Natural killer cell (primary cell): ENCODE measurements at regions not wholly inside any gene's neighbourhood (a gene's known extent, or its start where the extent isn't known, plus 50 kb on each side); places are given as distances from the start of the nearest gene placed in this dataset.

ENCODE experiments used
- ATAC-seq, 3 donors: fragments of 150-1000 bp in 2 of 3; fragments of 200-7000 bp in 1 of 3; cut with Tn5 transposase; 1 replicate in 1 of 3; 2 replicates in 2 of 3; pipeline ENCODE4 v1.10.0; 2021; ENCODE audit warnings: mild to moderate bottlenecking in 2 of 3, moderate library complexity in 2 of 3
- DNase-seq, 2 donors: peaks; one replicate each; pipeline versions ENCODE4 v3.0.0 to v3.0.0-alpha.2; 2013 to 2021; ENCODE audit warnings: mixed read lengths in 1 of 2
- H3K27ac ChIP-seq: one replicate; pipeline ENCODE4 v1.5.1; 2013; ENCODE audit warnings: mild to moderate bottlenecking, low read length
- H3K27me3 ChIP-seq: one replicate; pipeline ENCODE4 v1.6.1; 2013; ENCODE audit warnings: low read length; ENCODE audit not compliant: control insufficient read depth, insufficient read depth
- H3K36me3 ChIP-seq: one replicate; pipeline ENCODE4 v1.6.1; 2013; ENCODE audit warnings: low read length; ENCODE audit not compliant: control insufficient read depth, insufficient read depth
- H3K4me1 ChIP-seq: one replicate; pipeline ENCODE4 v1.6.1; 2013; ENCODE audit warnings: low read length; ENCODE audit not compliant: control insufficient read depth, insufficient read depth
- H3K4me3 ChIP-seq: one replicate; pipeline ENCODE4 v1.5.1; 2013; ENCODE audit warnings: low read length
- H3K9me3 ChIP-seq: one replicate; pipeline ENCODE4 v1.6.1; 2013; ENCODE audit warnings: low read length; ENCODE audit not compliant: control insufficient read depth, insufficient read depth
- H3K27ac Mint-ChIP-seq, 2 donors: one replicate each; pipeline ENCODE4 v1.8.0; 2022; ENCODE audit warnings: mild to moderate bottlenecking in 2 of 2, mixed read lengths in 2 of 2, moderate library complexity in 1 of 2
- H3K27me3 Mint-ChIP-seq, 2 donors: one replicate each; pipeline ENCODE4 v1.8.0; 2022; ENCODE audit warnings: low read depth in 2 of 2, mixed read lengths in 2 of 2
- H3K36me3 Mint-ChIP-seq: one replicate; pipeline ENCODE4 v1.8.0; 2022; ENCODE audit warnings: mixed read lengths
- H3K4me1 Mint-ChIP-seq, 2 donors: one replicate each; pipeline ENCODE4 v1.8.0; 2022; ENCODE audit warnings: mixed read lengths in 2 of 2
- H3K4me3 Mint-ChIP-seq: one replicate; pipeline ENCODE4 v1.8.0; 2022; ENCODE audit warnings: mild to moderate bottlenecking, moderate library complexity, mixed read lengths
- H3K9me3 Mint-ChIP-seq, 2 donors: one replicate each; pipeline ENCODE4 v1.8.0; 2022; ENCODE audit warnings: mixed read lengths in 2 of 2
- WGBS: methylation state at CpG from one replicate; pipeline ENCODE4 v1.1.7; 2013; ENCODE audit warnings: missing lambda C conversion rate; ENCODE audit not compliant: insufficient coverage; 5-methylcytosine and 5-hydroxymethylcytosine counted together
- intact Hi-C: fragments of 100-400 bp; cut with micrococcal nuclease; formaldehyde crosslinking; loops from one replicate; pipeline ENCODE4 v1.14.2; 2022
- TF ChIP-seq, protein P1 (sequence below): fragments of 200-600 bp; IDR thresholded peaks from one replicate; pipeline ENCODE4 v1.8.0; 2022; ENCODE audit warnings: antibody characterized with exemption

DNA sequence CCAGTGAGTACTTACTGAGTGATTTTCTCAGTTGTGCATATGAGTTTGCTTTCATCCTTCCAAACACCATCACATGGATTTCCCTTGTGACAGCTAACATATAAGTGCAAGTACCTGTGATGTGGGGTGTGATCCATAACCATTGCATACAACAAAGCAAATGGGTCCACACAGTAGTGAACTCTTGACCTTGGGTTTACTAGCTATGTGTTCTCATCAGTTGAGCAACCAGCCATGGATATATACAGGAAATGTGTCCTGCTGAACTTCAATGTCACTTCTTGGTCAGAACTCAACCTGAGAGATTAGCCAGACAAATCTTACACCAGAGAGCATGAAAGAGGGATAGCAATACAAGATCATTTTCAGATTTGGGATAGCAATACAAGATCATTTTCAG lies 420.9 kb upstream of the KCNH7 start:
- no peaks in the 10 kb centered on the region for H3K27me3 ChIP-seq
- no peak for ATAC-seq
- no peaks in the 10 kb centered on the region for H3K36me3 ChIP-seq
- peaks cover 6 to 8% of the 10 kb centered on the region in 2 donors for H3K9me3 Mint-ChIP-seq
- no peak for DNase-seq
- H3K4me3 Mint-ChIP-seq: no peak overlapping the region
- H3K9me3 ChIP-seq: no peaks in the 10 kb centered on the region
- TF ChIP-seq, protein P1, sequence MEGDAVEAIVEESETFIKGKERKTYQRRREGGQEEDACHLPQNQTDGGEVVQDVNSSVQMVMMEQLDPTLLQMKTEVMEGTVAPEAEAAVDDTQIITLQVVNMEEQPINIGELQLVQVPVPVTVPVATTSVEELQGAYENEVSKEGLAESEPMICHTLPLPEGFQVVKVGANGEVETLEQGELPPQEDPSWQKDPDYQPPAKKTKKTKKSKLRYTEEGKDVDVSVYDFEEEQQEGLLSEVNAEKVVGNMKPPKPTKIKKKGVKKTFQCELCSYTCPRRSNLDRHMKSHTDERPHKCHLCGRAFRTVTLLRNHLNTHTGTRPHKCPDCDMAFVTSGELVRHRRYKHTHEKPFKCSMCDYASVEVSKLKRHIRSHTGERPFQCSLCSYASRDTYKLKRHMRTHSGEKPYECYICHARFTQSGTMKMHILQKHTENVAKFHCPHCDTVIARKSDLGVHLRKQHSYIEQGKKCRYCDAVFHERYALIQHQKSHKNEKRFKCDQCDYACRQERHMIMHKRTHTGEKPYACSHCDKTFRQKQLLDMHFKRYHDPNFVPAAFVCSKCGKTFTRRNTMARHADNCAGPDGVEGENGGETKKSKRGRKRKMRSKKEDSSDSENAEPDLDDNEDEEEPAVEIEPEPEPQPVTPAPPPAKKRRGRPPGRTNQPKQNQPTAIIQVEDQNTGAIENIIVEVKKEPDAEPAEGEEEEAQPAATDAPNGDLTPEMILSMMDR: no peak
- intact Hi-C loops: no loop called here
- H3K27me3 Mint-ChIP-seq: no peaks in the 10 kb centered on the region
- H3K4me1 Mint-ChIP-seq: no peaks in the 10 kb centered on the region
- H3K36me3 Mint-ChIP-seq: no peaks in the 10 kb centered on the region
- no peaks in the 10 kb centered on the region for H3K4me1 ChIP-seq
- H3K27ac Mint-ChIP-seq: no peak overlapping the region
- H3K27ac ChIP-seq: no peak overlapping the region
- no peak overlapping the region for H3K4me3 ChIP-seq

DNA sequence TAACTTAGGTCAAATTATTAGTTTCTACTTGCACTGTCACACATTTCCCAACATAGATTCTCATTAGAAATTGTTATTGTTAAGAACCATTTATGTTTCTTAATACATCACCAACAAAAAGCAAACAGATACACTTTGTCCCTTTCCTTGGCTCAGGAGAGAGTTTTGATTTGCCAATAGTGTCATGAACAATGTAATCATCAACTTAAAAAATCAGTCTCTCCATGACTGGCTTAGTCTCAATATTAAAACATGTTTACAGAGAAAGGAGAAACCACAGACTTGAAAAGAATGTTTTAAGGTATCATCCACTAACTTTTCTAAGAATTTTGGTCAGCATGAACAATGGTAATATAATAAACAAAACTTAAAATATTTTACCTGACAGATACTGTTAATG lies 416.5 kb upstream of the KCNH7 start:
- H3K4me1 ChIP-seq: no peaks in the 10 kb centered on the region
- TF ChIP-seq, protein P1: no peak
- Mint-ChIP-seq H3K36me3 (no peaks in the 10 kb centered on the region), H3K4me1 (no peaks in the 10 kb centered on the region), H3K4me3 (no peak overlapping the region), H3K27me3 (no peaks in the 10 kb centered on the region), H3K9me3 (peaks cover 8 to 15% of the 10 kb centered on the region in 2 donors), H3K27ac (no peak overlapping the region)
- intact Hi-C loops: no loop called here
- H3K27me3 ChIP-seq: no peaks in the 10 kb centered on the region
- no peaks in the 10 kb centered on the region for H3K36me3 ChIP-seq
- H3K27ac ChIP-seq: no peak overlapping the region
- no peaks in the 10 kb centered on the region for H3K9me3 ChIP-seq
- H3K4me3 ChIP-seq: no peak overlapping the region
- no peak for DNase-seq
- no peak for ATAC-seq

DNA sequence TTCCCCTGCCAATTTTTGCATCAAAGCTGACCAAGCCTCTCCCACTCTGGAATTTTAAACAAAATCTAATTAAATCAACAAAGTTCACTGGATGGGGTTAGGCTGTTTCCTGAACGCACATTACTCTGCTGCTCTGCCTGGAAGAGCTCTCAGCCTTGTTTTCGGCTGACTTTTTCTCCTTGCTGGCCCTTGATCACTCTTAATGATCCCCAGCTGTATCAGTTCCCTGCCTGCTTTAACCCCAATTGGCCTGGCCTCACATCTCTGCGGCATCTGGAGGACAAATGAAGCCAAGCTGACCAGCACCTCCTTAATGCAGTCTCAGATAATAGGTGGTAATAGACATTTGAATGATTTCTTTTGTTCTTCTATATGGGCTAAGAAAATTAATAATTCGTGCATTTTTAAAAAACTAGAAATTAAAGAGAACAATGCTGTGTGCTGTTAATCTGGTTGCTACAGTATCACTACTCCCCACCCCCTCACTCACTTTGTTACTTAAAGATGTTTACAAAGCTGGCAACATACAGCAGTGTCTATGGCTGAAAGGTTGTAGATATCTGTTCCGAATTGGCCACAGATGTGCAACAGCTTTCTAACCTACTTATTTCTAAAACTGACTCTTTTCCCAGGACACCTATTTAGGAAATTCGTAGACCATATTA lies 415.2 kb upstream of the KCNH7 start:
- Mint-ChIP-seq H3K36me3 (no peaks in the 10 kb centered on the region), H3K27ac (no peak overlapping the region), H3K27me3 (no peaks in the 10 kb centered on the region), H3K4me3 (no peak overlapping the region), H3K9me3 (peaks cover 8 to 15% of the 10 kb centered on the region in 2 donors), H3K4me1 (no peaks in the 10 kb centered on the region)
- DNase-seq (no peak), ATAC-seq (no peak)
- no peaks in the 10 kb centered on the region for H3K27me3 ChIP-seq
- H3K36me3 ChIP-seq: no peaks in the 10 kb centered on the region
- intact Hi-C loops: no loop called here
- H3K4me3 ChIP-seq: no peak overlapping the region
- TF ChIP-seq, protein P1: no peak
- H3K9me3 ChIP-seq: no peaks in the 10 kb centered on the region
- no peak overlapping the region for H3K27ac ChIP-seq
- H3K4me1 ChIP-seq: no peaks in the 10 kb centered on the region
- WGBS: 70% methylated on average over 4 of the region's 6 CpGs

DNA sequence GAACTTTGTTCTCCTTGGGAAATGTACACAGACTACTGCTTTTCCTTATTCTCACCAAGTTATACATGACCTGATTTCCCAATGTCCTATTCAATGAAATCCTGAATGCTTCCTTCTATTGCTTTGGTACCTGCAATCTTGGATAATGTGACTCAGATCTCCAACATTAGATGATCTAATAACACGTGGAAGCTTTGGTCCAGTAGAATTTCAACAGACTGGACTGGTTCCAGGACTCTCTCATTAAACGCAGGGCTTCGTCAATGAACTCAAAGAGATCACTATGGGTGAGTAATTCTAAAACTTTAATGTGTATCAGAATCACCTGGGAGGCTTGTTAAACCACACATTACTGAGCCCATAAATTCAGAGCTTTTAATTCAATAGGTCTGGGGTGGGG lies 413.6 kb upstream of the KCNH7 start:
- DNase-seq: no peak
- Histone ChIP-seq H3K36me3 (no peaks in the 10 kb centered on the region), H3K27me3 (no peaks in the 10 kb centered on the region), H3K4me3 (no peak overlapping the region), H3K9me3 (no peaks in the 10 kb centered on the region), H3K4me1 (no peaks in the 10 kb centered on the region), H3K27ac (no peak overlapping the region)
- intact Hi-C loops: no loop called here
- TF ChIP-seq, protein P1: no peak
- H3K27me3 Mint-ChIP-seq: no peaks in the 10 kb centered on the region
- H3K4me1 Mint-ChIP-seq: no peaks in the 10 kb centered on the region
- no peak overlapping the region for H3K4me3 Mint-ChIP-seq
- 80% methylated on average over 3 of the region's 3 CpGs for WGBS
- H3K9me3 Mint-ChIP-seq: peaks cover 6 to 13% of the 10 kb centered on the region in 2 donors
- H3K36me3 Mint-ChIP-seq: no peaks in the 10 kb centered on the region
- ATAC-seq: no peak
- no peak overlapping the region for H3K27ac Mint-ChIP-seq
